ENCODE measurements at regions not wholly inside any gene's neighbourhood (a gene's known extent, or its start where the extent isn't known, plus 50 kb on each side); places are given as distances from the start of the nearest gene placed in this dataset.

DNA sequence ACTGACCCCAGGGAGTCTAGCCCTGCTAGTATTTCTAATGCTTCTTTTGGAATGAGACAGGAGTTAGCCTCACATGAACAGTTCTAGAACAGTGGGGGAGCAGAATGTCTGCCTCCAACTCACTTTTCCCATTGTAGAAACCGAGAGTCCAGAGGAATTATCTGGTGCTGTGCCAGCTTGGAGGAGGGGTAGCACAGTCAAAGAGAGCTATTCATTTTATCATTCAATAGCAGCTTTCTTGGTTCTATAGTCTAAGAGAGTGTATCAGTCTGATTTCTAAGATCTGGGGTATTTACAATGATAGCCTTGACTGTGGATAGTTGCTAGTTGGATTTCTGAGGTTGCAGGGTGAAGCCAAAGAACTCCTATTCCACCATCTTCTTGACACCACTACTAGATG is 448.2 kb downstream of the RFPL4B start:
- TF ChIP-seq, protein P1, sequence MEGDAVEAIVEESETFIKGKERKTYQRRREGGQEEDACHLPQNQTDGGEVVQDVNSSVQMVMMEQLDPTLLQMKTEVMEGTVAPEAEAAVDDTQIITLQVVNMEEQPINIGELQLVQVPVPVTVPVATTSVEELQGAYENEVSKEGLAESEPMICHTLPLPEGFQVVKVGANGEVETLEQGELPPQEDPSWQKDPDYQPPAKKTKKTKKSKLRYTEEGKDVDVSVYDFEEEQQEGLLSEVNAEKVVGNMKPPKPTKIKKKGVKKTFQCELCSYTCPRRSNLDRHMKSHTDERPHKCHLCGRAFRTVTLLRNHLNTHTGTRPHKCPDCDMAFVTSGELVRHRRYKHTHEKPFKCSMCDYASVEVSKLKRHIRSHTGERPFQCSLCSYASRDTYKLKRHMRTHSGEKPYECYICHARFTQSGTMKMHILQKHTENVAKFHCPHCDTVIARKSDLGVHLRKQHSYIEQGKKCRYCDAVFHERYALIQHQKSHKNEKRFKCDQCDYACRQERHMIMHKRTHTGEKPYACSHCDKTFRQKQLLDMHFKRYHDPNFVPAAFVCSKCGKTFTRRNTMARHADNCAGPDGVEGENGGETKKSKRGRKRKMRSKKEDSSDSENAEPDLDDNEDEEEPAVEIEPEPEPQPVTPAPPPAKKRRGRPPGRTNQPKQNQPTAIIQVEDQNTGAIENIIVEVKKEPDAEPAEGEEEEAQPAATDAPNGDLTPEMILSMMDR (IDR thresholded peaks at IDR 0.05): no peak

DNA sequence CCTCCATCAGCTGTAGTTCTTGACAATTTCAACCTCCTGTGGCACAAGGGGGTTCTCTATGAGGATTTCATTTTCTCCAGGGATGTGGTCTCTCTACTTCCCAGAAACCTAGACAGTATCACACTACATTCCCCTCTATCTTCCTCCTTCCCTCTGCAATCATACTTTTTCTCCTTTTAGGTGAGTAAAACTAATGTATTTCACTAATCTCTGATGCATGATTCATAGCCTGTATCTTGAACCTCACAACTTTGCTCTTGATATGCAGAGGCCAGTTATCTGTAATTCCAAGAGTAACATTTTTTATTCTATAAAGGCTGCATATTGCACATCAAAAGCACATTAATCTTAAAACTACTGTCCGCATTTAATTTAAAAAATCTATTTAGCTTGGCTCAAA is 449.6 kb downstream of the RFPL4B start:
- TF ChIP-seq, protein P1 (IDR thresholded peaks at IDR 0.05): no peak

DNA sequence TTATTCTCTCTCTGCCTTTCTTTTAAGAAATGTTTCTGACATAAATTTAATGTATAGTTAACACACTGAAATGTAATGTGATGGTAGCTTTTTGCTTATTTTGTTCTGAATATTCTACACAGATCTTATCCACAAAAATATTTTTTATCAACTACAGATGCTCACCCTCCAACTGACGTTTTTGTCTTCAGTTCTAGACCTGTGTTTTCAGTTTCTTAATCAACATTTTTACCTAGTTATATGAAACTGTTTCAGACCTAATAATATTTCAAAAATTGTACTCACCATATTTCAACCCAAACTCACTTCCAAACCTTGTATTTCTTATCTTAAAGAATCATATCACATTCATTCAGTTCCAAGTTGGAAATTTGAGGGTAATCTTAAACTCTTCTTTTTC is 452.8 kb downstream of the RFPL4B start:
- TF ChIP-seq, protein P1 (IDR thresholded peaks at IDR 0.05): no peak

DNA sequence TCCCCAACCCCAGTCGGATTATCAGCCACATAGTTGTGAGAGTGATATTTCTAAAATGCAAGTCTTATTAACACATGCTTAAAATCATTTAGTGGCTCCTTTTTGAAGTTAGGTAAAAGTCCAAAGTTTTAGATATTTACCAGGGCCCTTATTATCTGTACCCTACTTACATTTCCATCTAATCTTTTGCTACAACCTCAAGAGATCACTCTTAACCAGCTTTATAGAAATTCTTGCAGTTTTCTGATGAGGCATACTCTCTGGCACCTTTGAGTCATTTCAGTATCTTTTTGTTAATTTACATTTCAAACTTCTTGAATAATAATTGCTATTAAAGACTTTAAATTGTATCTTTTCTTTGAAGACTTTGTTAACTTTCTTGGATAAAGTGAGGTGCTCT is 453.3 kb downstream of the RFPL4B start:
- TF ChIP-seq, protein P1 (IDR thresholded peaks at IDR 0.05): no peak

DNA sequence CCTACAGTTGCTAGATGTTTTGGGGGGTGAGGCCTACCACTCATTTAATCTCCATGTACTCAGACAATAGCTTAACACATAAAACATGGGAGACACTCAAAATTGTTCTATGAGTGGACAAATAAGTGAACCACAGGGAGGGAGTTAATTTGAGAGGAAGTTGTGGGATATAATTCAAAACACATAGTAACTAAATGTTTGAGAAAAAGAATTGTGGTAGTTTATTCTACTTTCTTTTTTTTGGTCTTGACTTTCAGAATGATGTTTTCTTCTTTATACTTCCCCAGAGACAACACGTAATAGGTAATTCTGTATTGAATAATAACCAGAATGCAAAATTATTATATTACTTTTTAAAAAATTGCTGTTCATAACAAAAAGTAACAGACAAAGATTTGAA is 453.8 kb downstream of the RFPL4B start:
- TF ChIP-seq, protein P1 (IDR thresholded peaks at IDR 0.05): no peak

DNA sequence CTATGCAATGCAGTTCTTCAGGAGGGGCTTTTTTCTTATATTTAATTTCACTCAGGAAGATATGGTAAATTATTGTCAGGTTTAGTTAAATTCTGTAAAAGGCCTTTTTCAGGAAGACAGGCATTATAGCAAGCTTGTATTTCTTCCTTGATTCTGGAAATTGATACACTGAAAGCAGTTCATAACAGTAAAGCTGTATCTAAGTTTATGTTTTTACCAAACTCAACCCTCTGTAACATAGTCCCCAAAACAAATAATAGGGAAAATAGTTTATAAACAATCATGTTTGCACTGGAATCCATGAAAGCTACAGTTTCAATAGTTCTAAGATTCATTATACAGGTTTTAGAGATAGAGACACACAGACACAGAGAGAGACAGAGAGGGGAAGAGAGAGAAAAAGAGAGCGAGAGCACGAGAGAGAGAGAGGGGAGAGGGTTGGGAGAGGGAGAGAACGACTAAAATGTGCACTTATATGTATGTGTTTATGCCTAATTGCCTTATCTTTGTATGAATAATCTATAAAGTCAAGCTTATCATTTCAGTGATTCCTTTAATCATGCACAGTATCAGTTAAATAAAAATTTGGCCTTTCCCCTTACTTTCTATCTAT is 454.4 kb downstream of the RFPL4B start:
- TF ChIP-seq, protein P1 (IDR thresholded peaks at IDR 0.05): no peak

DNA sequence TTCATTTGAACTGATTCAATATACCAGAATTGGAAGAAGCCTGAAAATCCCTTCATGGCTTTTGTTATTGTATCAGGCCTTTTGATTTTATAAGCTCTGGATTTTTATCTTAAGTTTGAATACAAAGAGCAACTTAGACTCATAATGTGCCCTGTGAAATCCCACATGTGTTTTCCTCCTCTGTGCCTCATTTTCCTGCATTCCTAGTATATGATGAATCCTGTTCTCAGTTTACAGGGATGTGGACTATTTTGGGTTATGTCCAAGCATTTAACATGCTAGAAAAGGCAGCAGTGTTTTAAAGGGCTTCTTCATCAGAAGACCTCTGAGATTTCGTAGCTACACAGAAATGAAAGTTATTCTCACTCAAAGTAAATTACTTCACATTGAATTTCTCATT is 455.0 kb downstream of the RFPL4B start:
- TF ChIP-seq, protein P1 (IDR thresholded peaks at IDR 0.05): no peak
